ENCODE measurements at regions not wholly inside any gene's neighbourhood (a gene's known extent, or its start where the extent isn't known, plus 50 kb on each side); places are given as distances from the start of the nearest gene placed in this dataset.

- H3K27ac ChIP-seq (ENCODE audit: low read depth in 1 of 2, low read length in 2 of 2), result peak overlapping the region in 1 of 2 donors; percentile 7
- DNase-seq, result no peak
- no peaks in the 10 kb centered on the region for H3K79me2 ChIP-seq (ENCODE audit: insufficient read depth, low read length)
- no peak overlapping the region for H3K4me3 ChIP-seq (replicated peaks in 1 of 3; ENCODE audit: low read depth in 2 of 3, low read length in 3 of 3)
- no peaks in the 10 kb centered on the region for H3K36me3 Mint-ChIP-seq
- no peak overlapping the region for H3K4me3 Mint-ChIP-seq
- no CpG with 5 or more reads among the region's 4 CpGs for WGBS (ENCODE audit: insufficient coverage)
- peaks cover 0 to 7% of the 10 kb centered on the region in 2 donors for H3K9me3 ChIP-seq (replicated peaks in 1 of 2; ENCODE audit: control insufficient read depth in 1 of 2, insufficient read depth in 1 of 2, low read length in 2 of 2)
- peak overlapping the region; percentile 31 for H2AFZ ChIP-seq (ENCODE audit: insufficient read depth, low read depth, low read length, poor library complexity, severe bottlenecking)
- TF ChIP-seq CTCF (IDR thresholded peaks at IDR 0.05), result no peak
- no peaks in the 10 kb centered on the region for H3K27me3 ChIP-seq (ENCODE audit: control insufficient read depth in 2 of 2, insufficient read depth in 2 of 2, low read length in 2 of 2)
- peaks cover 0 to 1% (median 0%) of the 10 kb centered on the region in 3 donors for H3K27me3 Mint-ChIP-seq (ENCODE audit: low read depth in 3 of 3)
- no peak overlapping the region for H3K9ac ChIP-seq (ENCODE audit: insufficient read depth, low read length, poor library complexity, severe bottlenecking)
- H3K4me1 Mint-ChIP-seq, result peaks cover 15% of the 10 kb centered on the region
- intact Hi-C loops (cut with micrococcal nuclease), result no loop called here
- H4K20me1 ChIP-seq (ENCODE audit: insufficient read depth, low read length), result no peaks in the 10 kb centered on the region
- peak overlapping the region; percentile 5 for H3K4me2 ChIP-seq (replicated peaks; ENCODE audit: extremely low read depth, low read length, poor library complexity, severe bottlenecking)
- H3K9me3 Mint-ChIP-seq, result peaks cover 6 to 18% (median 14%) of the 10 kb centered on the region in 7 donors
- no peaks in the 10 kb centered on the region for H3K36me3 ChIP-seq (replicated peaks in 1 of 2; ENCODE audit: control insufficient read depth in 1 of 2, insufficient read depth in 2 of 2, low read length in 2 of 2)
- H3K4me1 ChIP-seq (ENCODE audit: control insufficient read depth in 1 of 2, insufficient read depth in 2 of 2, low read length in 2 of 2), result peaks cover 7 to 11% of the 10 kb centered on the region in 2 donors
- H3K27ac Mint-ChIP-seq, result peak overlapping the region in 3 of 7 donors; percentile 11 to 73 (median 46)
Observed at GRCh38 chr11:104618954-104619353, 279.3 kb downstream of the CASP12 start.

GRCh38 chr11:104614961-104615360 is 283.3 kb downstream of the CASP12 start:
- no peaks in the 10 kb centered on the region for H4K20me1 ChIP-seq (ENCODE audit: insufficient read depth, low read length)
- intact Hi-C loops (cut with micrococcal nuclease), result no loop called here
- no peaks in the 10 kb centered on the region for H3K27me3 ChIP-seq (ENCODE audit: control insufficient read depth in 2 of 2, insufficient read depth in 2 of 2, low read length in 2 of 2)
- no peak overlapping the region for H3K4me2 ChIP-seq (replicated peaks; ENCODE audit: extremely low read depth, low read length, poor library complexity, severe bottlenecking)
- TF ChIP-seq CTCF (IDR thresholded peaks at IDR 0.05), result no peak
- no peaks in the 10 kb centered on the region for H3K79me2 ChIP-seq (ENCODE audit: insufficient read depth, low read length)
- H3K4me3 ChIP-seq (replicated peaks in 1 of 3; ENCODE audit: low read depth in 2 of 3, low read length in 3 of 3), result no peak overlapping the region
- H3K27ac ChIP-seq (ENCODE audit: low read depth in 1 of 2, low read length in 2 of 2), result no peak overlapping the region
- peaks cover 17% of the 10 kb centered on the region for H3K4me1 Mint-ChIP-seq
- H3K9me3 ChIP-seq (replicated peaks in 1 of 2; ENCODE audit: control insufficient read depth in 1 of 2, insufficient read depth in 1 of 2, low read length in 2 of 2), result peaks cover 0 to 7% of the 10 kb centered on the region in 2 donors
- H2AFZ ChIP-seq (ENCODE audit: insufficient read depth, low read depth, low read length, poor library complexity, severe bottlenecking), result no peak overlapping the region
- WGBS (ENCODE audit: insufficient coverage), result no CpG with 5 or more reads among the region's 1 CpG
- peaks cover 10 to 11% of the 10 kb centered on the region in 2 donors for H3K4me1 ChIP-seq (ENCODE audit: control insufficient read depth in 1 of 2, insufficient read depth in 2 of 2, low read length in 2 of 2)
- H3K9me3 Mint-ChIP-seq, result peaks cover 6 to 18% (median 11%) of the 10 kb centered on the region in 7 donors
- peaks cover 0 to 1% (median 0%) of the 10 kb centered on the region in 3 donors for H3K27me3 Mint-ChIP-seq (ENCODE audit: low read depth in 3 of 3)
- H3K36me3 Mint-ChIP-seq, result no peaks in the 10 kb centered on the region
- H3K27ac Mint-ChIP-seq, result peak overlapping the region in 1 of 7 donors; percentile 65
- no peak overlapping the region for H3K9ac ChIP-seq (ENCODE audit: insufficient read depth, low read length, poor library complexity, severe bottlenecking)
- no peak overlapping the region for H3K4me3 Mint-ChIP-seq
- no peak for DNase-seq
- no peaks in the 10 kb centered on the region for H3K36me3 ChIP-seq (replicated peaks in 1 of 2; ENCODE audit: control insufficient read depth in 1 of 2, insufficient read depth in 2 of 2, low read length in 2 of 2)

Data from CD14-positive monocyte (primary cell).